Erythroblast (primary cell): ENCODE measurements at regions not wholly inside any gene's neighbourhood (a gene's known extent, or its start where the extent isn't known, plus 50 kb on each side); places are given as distances from the start of the nearest gene placed in this dataset.

Experiments
- GATA1 ChIP-seq: IDR thresholded peaks from 2 replicates; pipeline ENCODE4 v1.6.1; 2011; ENCODE audit warnings: low read depth, mild to moderate bottlenecking, control low read depth, low read length, moderate library complexity
- POLR2A ChIP-seq: IDR thresholded peaks from 2 replicates; pipeline ENCODE4 v1.6.1; 2011; ENCODE audit warnings: mild to moderate bottlenecking, low read length

DNA sequence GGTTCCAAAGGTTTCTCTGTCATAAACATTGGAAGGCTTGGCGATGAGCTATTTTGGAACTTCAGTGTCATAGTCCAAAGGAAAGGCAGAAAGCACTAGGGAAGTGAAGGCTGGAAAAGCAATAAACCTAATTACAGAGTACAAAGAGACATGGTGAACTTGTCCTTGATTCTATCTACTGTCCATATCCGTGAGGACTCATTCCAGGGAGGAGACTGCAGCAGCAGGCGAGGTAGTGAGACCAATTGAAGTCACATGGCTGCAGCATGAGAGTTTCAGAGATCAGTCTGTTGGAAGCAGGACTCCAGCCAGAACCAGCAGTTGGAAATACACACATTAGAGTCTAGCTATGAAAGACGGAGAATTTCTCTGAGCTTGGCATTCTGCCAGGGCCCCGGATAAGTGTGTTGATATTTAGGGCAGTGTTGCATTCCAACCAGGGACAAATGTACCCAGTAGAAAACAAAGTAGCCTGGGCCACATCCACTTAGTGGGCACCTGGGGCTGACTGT is 54.1 kb upstream of the ARHGAP42 start:
- TF ChIP-seq POLR2A (no peak), GATA1 (no peak)
